WTC11 (cell line): ENCODE measurements at regions not wholly inside any gene's neighbourhood (a gene's known extent, or its start where the extent isn't known, plus 50 kb on each side); places are given as distances from the start of the nearest gene placed in this dataset.
"Not testable (repeated sequence)": the region's sequence is repeated elsewhere in the genome, so short reads cannot be mapped to it uniquely, and the experiment has no call there.

Experiments
- ATAC-seq: fragments of 200-7000 bp; cut with Tn5 transposase; 2 replicates; pipeline ENCODE4 v1.10.0; 2021; ENCODE audit warnings: mild to moderate bottlenecking, moderate library complexity
- CTCF ChIA-PET: fragments of 300-600 bp; sonication (Branson Sonifier 250); formaldehyde crosslinking; loops from one replicate; lab custom pipeline; 2021; ENCODE audit warnings: antibody characterized with exemption; lab: Charles Lee
- POLR2A ChIA-PET: fragments of 350-600 bp; sonication (Branson Sonifier 250); formaldehyde crosslinking; loops from one replicate; lab custom pipeline; 2021; ENCODE audit warnings: antibody characterized with exemption; lab: Charles Lee
- DNase-seq: peaks from one replicate; pipeline ENCODE4 v3.0.0; 2021; ENCODE audit warnings: low spot score
- H3K27ac Mint-ChIP-seq: 2 replicates; pipeline ENCODE4 v1.8.0; 2021; ENCODE audit warnings: mixed read lengths
- H3K27me3 Mint-ChIP-seq: 2 replicates; pipeline ENCODE4 v1.8.0; 2021; ENCODE audit warnings: low read depth, mild to moderate bottlenecking, moderate library complexity, mixed read lengths
- H3K36me3 Mint-ChIP-seq: 2 replicates; pipeline ENCODE4 v1.8.0; 2021; ENCODE audit warnings: mixed read lengths
- H3K4me1 Mint-ChIP-seq: 2 replicates; pipeline ENCODE4 v1.8.0; 2022; ENCODE audit warnings: mixed read lengths
- H3K4me3 Mint-ChIP-seq: 2 replicates; pipeline ENCODE4 v1.8.0; 2021; ENCODE audit warnings: mild to moderate bottlenecking, moderate library complexity, mixed read lengths
- H3K9me3 Mint-ChIP-seq: 2 replicates; pipeline ENCODE4 v1.8.0; 2021; ENCODE audit warnings: mixed read lengths

GRCh38 chr2:91846388-91846787, 3024.8 kb upstream of the TEKT4 start:
- ATAC-seq, CTCF ChIA-PET, H3K27ac Mint-ChIP-seq, DNase-seq, H3K4me3 Mint-ChIP-seq, H3K4me1 Mint-ChIP-seq, POLR2A ChIA-PET: not testable (repeated sequence)
- Mint-ChIP-seq H3K36me3 (peaks cover 54% of the 10 kb centered on the region), H3K9me3 (peaks cover 49% of the 10 kb centered on the region), H3K27me3 (peaks cover 11% of the 10 kb centered on the region)

DNA sequence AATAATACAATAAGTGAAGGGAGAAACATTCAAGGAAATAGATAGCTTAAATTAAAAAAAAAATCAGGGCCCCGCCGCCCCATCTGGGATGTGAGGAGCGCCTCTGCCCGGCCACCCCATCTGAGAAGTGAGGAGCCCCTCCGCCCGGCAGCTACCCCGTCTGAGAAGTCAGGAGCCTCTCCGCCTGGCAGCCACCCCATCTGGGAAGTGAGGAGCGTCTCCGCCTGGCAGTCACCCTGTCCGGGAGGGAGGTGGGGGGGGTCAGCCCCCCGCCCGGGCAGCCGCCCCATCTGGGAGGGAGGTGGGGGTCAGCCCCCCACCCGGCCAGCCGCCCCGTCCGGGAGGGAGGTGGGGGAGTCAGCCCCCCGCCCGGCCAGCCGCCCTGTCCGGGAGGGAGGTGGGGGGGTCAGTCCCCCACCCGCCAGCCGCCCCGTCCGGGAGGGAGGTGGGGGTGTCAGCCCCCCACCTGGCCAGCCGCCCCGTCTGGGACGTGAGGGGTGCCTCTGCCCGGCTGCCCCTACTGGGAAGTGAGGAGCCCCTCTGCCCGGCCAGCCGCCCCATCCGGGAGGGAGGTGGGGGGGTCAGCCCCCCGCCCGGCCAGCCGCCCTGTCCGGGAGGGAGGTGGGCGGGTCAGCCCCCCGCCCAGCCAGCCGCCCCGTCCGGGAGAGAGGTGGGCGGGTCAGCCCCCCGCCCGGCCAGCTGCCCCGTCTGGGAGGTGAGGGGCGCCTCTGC, 3019.4 kb upstream of the TEKT4 start:
- POLR2A ChIA-PET, ATAC-seq: not testable (repeated sequence)

DNA sequence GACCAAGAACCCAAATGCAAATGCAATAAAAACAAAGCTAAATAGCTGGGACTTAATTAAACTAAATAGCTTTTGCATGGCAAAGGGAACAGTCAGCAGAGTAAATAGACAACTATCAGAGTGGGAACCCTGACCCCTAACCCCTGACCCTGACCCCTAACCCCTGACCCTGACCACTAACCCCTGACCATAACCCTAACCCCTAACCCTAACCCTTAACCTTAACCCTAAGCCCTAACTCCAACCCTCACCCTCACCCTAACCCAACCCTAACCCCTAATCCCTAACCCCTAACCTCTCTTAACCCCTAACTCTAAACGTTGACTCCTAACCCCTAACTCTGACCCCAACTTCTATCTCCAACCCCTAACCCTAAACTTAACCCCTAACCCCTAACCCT, 3014.3 kb upstream of the TEKT4 start:
- H3K27ac Mint-ChIP-seq, CTCF ChIA-PET, ATAC-seq, DNase-seq, H3K4me3 Mint-ChIP-seq, POLR2A ChIA-PET, H3K4me1 Mint-ChIP-seq: not testable (repeated sequence)
- H3K9me3 Mint-ChIP-seq = peaks cover 61% of the 10 kb centered on the region
- H3K36me3 Mint-ChIP-seq = peaks cover 46% of the 10 kb centered on the region
- peaks cover 11% of the 10 kb centered on the region for H3K27me3 Mint-ChIP-seq

More for the DNA sequence above, 3019.4 kb upstream of the TEKT4 start:
- H3K4me3 Mint-ChIP-seq, CTCF ChIA-PET, H3K27ac Mint-ChIP-seq, H3K4me1 Mint-ChIP-seq, DNase-seq: not testable (repeated sequence)
- Mint-ChIP-seq H3K36me3 (peaks cover 62% of the 10 kb centered on the region), H3K9me3 (peaks cover 73% of the 10 kb centered on the region), H3K27me3 (peaks cover 24% of the 10 kb centered on the region)

DNA sequence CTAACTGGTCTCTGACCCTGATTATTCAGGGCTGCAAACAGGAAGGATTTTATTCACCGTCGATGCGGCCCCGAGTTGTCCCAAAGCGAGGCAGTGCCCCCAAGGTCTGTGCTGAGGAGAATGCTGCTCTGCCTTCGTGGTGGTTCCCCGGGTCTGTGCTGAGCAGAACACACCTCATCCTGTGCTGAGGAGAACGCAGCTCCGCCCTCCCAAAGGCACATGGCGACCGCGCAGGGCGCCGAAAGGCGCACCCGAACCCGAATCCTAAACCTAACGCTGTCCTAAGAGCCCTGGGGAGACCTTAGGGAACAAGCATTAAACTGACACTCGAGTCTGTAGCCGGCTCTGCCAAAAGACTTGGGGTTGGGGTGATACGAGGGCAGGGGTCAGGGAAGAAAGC, 3013.5 kb upstream of the TEKT4 start:
- POLR2A ChIA-PET, ATAC-seq, H3K27ac Mint-ChIP-seq, H3K4me1 Mint-ChIP-seq, H3K4me3 Mint-ChIP-seq, CTCF ChIA-PET, DNase-seq: not testable (repeated sequence)
- Mint-ChIP-seq H3K27me3 (peaks cover 11% of the 10 kb centered on the region), H3K9me3 (peaks cover 64% of the 10 kb centered on the region), H3K36me3 (peaks cover 48% of the 10 kb centered on the region)

GRCh38 chr2:91871716-91872115, 2999.5 kb upstream of the TEKT4 start:
- ATAC-seq, DNase-seq, H3K27ac Mint-ChIP-seq, POLR2A ChIA-PET, H3K4me1 Mint-ChIP-seq, CTCF ChIA-PET, H3K4me3 Mint-ChIP-seq, H3K27me3 Mint-ChIP-seq: not testable (repeated sequence)
- Mint-ChIP-seq H3K36me3 (peaks cover 59% of the 10 kb centered on the region), H3K9me3 (peaks cover 64% of the 10 kb centered on the region)

DNA sequence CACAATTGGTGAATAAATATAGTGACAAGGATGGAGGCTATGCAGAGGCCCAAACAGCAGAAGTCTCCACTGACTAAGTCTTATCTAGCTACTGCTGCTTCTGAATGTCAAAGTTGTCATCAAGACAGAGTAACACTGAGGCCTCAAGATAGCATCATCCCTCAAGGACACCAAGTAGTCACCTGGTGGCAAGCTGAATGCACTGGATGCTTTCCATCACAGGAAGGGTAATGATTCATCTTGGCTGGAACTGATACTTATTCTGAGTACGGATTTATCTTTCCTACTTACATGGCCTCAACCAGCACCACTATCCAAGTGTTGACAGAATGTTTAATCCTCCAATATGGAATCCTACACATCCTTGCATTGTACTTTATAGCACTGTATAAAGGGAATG, 2997.8 kb upstream of the TEKT4 start:
- CTCF ChIA-PET, H3K27ac Mint-ChIP-seq, POLR2A ChIA-PET, H3K4me1 Mint-ChIP-seq, DNase-seq, H3K27me3 Mint-ChIP-seq, H3K4me3 Mint-ChIP-seq, ATAC-seq: not testable (repeated sequence)
- Mint-ChIP-seq H3K9me3 (peaks cover 71% of the 10 kb centered on the region), H3K36me3 (peaks cover 62% of the 10 kb centered on the region)

GRCh38 chr2:91877658-91878210, 2993.5 kb upstream of the TEKT4 start:
- Mint-ChIP-seq H3K9me3 (peaks cover 45% of the 10 kb centered on the region), H3K36me3 (peaks cover 42% of the 10 kb centered on the region)
- DNase-seq, H3K27me3 Mint-ChIP-seq, H3K4me1 Mint-ChIP-seq, ATAC-seq, POLR2A ChIA-PET, H3K27ac Mint-ChIP-seq, CTCF ChIA-PET, H3K4me3 Mint-ChIP-seq: not testable (repeated sequence)

DNA sequence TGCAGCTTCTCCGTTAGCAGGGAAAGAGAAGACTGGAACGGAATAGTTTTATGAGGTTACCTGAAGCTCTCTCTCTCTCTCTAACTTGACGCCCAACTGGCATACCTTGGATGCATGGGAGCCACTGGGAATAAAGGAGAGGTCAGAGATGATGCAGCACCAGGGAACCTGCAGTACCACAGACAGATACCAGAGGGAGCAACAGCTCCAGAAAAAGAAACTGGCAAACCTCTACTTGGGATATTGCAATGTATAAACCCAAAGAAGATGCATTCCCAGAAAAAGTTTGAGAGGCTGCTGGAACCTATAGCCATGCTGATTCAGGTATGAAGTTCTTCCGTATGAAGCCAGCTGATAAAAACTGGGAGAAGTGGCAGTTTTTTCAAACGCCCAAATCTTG, 2976.1 kb upstream of the TEKT4 start:
- CTCF ChIA-PET, H3K4me3 Mint-ChIP-seq, ATAC-seq, H3K27me3 Mint-ChIP-seq, H3K4me1 Mint-ChIP-seq, H3K27ac Mint-ChIP-seq, DNase-seq, POLR2A ChIA-PET: not testable (repeated sequence)
- Mint-ChIP-seq H3K9me3 (peaks cover 38% of the 10 kb centered on the region), H3K36me3 (peaks cover 25% of the 10 kb centered on the region)

GRCh38 chr2:91917602-91918001, 2953.6 kb upstream of the TEKT4 start:
- H3K4me3 Mint-ChIP-seq, DNase-seq, CTCF ChIA-PET, H3K27ac Mint-ChIP-seq, H3K4me1 Mint-ChIP-seq, POLR2A ChIA-PET, ATAC-seq, H3K27me3 Mint-ChIP-seq: not testable (repeated sequence)
- Mint-ChIP-seq H3K9me3 (peaks cover 46% of the 10 kb centered on the region), H3K36me3 (peaks cover 40% of the 10 kb centered on the region)
